HG03520 (cell line): ENCODE measurements at regions not wholly inside any gene's neighbourhood (a gene's known extent, or its start where the extent isn't known, plus 50 kb on each side); places are given as distances from the start of the nearest gene placed in this dataset.

Source experiments
- ATAC-seq: cut with Tn5 transposase; IDR thresholded peaks from one replicate; pipeline ENCODE4 v1.9.1; 2021; ENCODE audit warnings: mild to moderate bottlenecking, moderate library complexity; ENCODE audit not compliant: unreplicated experiment

- ATAC-seq = no peak
Measured at GRCh38 chr22:22392131-22392530, 116.4 kb downstream of the ZNF280B start.

DNA sequence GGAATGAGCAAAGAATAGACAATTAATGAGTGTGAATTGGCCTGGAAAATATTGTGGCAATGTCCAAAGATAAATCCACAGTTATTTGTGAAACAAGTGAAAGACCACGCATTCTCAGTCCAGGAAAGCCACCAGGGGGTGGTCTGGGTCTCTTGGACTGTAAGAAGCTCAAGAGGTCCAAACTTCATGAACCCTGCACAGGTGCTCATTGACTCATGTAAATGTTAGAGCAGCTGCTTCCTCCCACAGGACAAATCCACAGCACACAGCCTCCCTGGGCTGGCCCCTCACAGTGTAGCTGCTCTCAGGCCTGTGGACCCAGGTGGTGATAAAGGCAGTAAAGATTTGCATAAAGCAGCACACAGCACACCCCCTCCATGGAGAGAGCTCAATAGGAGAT lies 114.0 kb downstream of the ZNF280B start:
- ATAC-seq = no peak

- no peak for ATAC-seq
Measured at GRCh38 chr22:22395245-22395644, 113.3 kb downstream of the ZNF280B start.

- ATAC-seq = no peak
Measured at GRCh38 chr22:22396741-22397291, 111.7 kb downstream of the ZNF280B start.

DNA sequence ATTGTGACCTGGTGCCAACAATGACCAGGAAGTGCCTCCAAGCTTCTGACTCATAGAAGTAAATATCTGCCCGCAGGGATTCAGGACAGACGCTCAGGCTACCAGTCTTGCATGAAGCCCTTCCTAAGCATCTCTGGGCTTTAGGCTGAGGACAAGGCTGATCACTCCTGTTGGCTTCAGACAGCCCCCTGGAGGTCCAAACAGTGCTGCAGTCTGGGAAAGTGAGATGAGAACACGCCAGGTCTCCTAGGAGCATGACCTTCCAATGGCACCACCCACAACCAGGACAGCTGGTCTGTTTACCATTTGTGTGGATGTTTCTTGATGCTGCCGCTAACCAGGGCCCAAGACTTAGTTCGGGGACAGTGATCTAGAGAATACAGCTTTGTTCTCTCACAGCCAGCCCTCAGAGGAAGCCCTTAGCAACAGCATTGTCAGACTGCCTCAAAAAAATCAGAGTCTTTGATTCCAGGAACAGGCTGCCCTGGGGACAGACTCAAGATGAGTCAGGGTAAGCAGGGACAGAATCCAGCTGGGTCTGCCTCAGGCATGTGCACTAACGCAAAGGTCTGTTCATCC lies 111.2 kb downstream of the ZNF280B start:
- no peak for ATAC-seq

GRCh38 chr22:22397875-22398524 lies 110.5 kb downstream of the ZNF280B start:
- ATAC-seq = no peak

GRCh38 chr22:22398530-22399327 lies 109.8 kb downstream of the ZNF280B start:
- ATAC-seq = no peak

GRCh38 chr22:22400099-22400498 lies 108.4 kb downstream of the ZNF280B start:
- ATAC-seq = no peak

DNA sequence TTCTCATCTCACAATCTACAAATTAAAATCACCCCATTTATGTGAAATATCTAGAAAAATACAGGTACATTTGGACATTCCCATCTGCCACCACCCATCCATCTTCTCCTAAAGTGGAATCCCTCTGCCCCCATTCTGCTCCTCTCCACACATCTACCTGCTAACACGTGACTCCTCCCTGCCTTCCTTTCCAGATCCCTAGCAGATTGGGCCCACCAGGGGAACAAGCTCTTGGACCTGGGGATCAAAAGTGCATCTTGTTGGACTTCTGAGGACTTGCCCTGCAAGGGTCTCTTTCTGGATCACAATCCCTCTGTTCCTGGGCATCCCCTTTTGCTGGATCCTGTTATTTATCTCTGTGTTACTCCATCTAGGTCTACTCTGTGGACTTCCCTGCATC lies 107.6 kb downstream of the ZNF280B start:
- no peak for ATAC-seq

- no peak for ATAC-seq
Measured at GRCh38 chr22:22401381-22401780, 107.2 kb downstream of the ZNF280B start.

DNA sequence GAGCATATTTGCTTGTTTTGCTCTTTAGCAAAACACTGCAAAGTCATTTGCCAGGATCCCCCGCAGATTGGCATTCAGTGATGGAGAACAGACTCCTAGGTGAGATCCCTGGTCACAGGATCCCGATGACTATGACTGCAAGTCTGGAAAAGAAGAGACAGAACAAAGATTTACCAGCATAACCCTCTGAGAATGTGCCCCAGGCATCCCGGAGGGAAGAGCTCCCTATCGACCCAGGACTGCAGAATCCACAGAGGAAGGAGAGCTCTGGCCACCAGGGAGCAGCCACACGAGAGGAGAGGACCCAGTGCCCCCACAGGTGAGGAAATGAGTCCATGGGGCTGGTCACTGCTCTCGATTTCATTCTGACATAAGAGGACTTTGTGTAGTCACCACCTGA lies 105.2 kb downstream of the ZNF280B start:
- no peak for ATAC-seq

DNA sequence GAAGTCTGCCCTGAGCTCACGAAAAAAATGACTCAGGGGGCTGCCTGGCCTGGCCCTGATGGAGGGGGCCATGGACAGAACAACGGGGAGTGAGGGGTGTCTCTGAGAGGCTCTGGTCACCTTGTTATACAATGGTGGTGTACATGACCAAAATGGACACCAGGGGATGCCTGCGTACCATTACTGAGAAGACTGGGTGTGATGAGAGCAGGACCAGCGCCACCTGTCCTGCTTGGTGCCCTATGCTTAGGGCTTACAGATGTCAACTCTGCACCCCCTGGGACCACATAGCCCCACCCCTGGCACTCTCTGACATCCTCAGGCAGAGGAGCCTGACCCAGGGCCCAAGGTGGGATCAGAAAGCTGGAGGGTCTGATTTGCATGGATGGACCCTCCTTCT lies 104.8 kb downstream of the ZNF280B start:
- no peak for ATAC-seq

GRCh38 chr22:22404598-22405284 lies 103.8 kb downstream of the ZNF280B start:
- ATAC-seq = no peak

GRCh38 chr22:22406445-22407027 lies 102.0 kb downstream of the ZNF280B start:
- ATAC-seq = no peak

- ATAC-seq = no peak
Measured at GRCh38 chr22:22407061-22407460, 101.5 kb downstream of the ZNF280B start.

DNA sequence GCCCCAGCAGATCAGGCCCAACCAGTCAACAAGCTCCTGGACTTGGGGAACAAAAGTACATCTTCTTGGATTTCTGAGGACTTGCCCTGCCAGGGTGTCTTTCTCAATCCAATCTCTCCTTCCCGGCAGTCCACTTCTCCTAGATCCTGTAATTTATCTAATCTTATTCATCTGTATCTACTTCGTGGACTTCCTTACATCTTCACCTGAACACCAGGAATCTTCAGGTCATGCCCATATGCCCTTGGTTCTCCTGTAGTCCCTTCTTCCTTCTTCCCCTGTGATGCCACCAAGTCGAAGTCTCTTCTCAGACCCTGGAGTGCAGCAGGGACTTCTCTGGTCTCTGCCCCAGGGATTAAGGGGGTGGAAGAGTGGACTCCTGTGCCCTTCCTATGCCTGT lies 100.3 kb downstream of the ZNF280B start:
- ATAC-seq = no peak

GRCh38 chr22:22408731-22409696 lies 99.5 kb downstream of the ZNF280B start:
- ATAC-seq = no peak

DNA sequence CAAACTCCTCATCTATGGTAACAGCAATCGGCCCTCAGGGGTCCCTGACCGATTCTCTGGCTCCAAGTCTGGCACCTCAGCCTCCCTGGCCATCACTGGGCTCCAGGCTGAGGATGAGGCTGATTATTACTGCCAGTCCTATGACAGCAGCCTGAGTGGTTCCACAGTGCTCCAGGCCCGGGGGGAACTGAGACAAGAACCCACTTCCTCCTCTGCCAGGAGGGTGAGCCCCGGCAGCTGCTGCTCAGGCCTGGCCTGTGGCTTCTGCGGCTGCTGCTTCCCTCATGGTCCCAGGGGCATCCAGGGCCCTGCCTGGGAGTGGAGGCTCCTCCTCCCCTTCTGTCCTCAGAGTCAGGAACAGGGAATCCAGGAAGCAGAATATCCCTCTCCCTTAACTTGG lies 98.4 kb downstream of the ZNF280B start:
- ATAC-seq = no peak

- ATAC-seq = no peak
Measured at GRCh38 chr22:22410677-22411076, 97.9 kb downstream of the ZNF280B start.

- ATAC-seq = no peak
Measured at GRCh38 chr22:22414266-22414665, 94.3 kb downstream of the ZNF280B start.
